Esophagus muscularis mucosa (tissue), 4 donors: ENCODE measurements at regions not wholly inside any gene's neighbourhood (a gene's known extent, or its start where the extent isn't known, plus 50 kb on each side); places are given as distances from the start of the nearest gene placed in this dataset.

Experiments
- DNase-seq: peaks from one replicate; pipeline ENCODE4 v3.0.0-alpha.2; 2017; ENCODE audit errors: extremely low spot score
- H3K27ac ChIP-seq, 4 donors: fragments of 200-600 bp; sonication (generic); replicated peaks in 1 of 4; 1 replicate in 3 of 4; 2 replicates in 1 of 4; pipeline ENCODE4 v1.5.1; 2016 to 2019; ENCODE audit warnings: mild to moderate bottlenecking in 1 of 4
- H3K27me3 ChIP-seq, 4 donors: fragments of 200-600 bp; sonication (generic); one replicate each; pipeline versions ENCODE4 v1.5.1 to v1.6.0; 2016 to 2019
- H3K36me3 ChIP-seq, 4 donors: fragments of 200-600 bp; sonication (generic); one replicate each; pipeline ENCODE4 v1.5.1; 2016 to 2019
- H3K4me1 ChIP-seq, 4 donors: fragments of 200-600 bp; sonication (generic); one replicate each; pipeline ENCODE4 v1.5.1; 2016 to 2019
- H3K4me3 ChIP-seq, 4 donors: fragments of 200-600 bp; sonication (generic); 1 replicate in 2 of 4; 2 replicates in 2 of 4; pipeline ENCODE4 v1.5.1; 2016 to 2019; ENCODE audit warnings: mild to moderate bottlenecking in 4 of 4, moderate library complexity in 1 of 4
- H3K9me3 ChIP-seq, 4 donors: fragments of 200-600 bp; sonication (generic); 1 replicate in 3 of 4; 2 replicates in 1 of 4; pipeline ENCODE4 v1.5.1; 2016 to 2019
- EP300 ChIP-seq: sonication (generic); formaldehyde crosslinking; IDR thresholded peaks from one replicate; pipeline ENCODE4 v1.6.1; 2017; ENCODE audit warnings: antibody characterized with exemption
- POLR2A ChIP-seq: fragments of 450-650 bp; IDR thresholded peaks from one replicate; pipeline ENCODE4 v1.6.1; 2017; ENCODE audit warnings: antibody characterized with exemption, moderate library complexity, mild to moderate bottlenecking, low read depth
- POLR2AphosphoS5 ChIP-seq, 2 donors: sonication (generic); formaldehyde crosslinking; IDR thresholded peaks; one replicate each; pipeline ENCODE4 v1.6.1; 2017; ENCODE audit warnings: antibody characterized with exemption in 2 of 2
- WGBS: methylation state at CpG from one replicate; pipeline ENCODE4 v1.1.5; 2018; 5-methylcytosine and 5-hydroxymethylcytosine counted together
- intact Hi-C: fragments of 100-400 bp; cut with DNase I; formaldehyde crosslinking; loops from one replicate; pipeline ENCODE4 v1.15.1; 2023
- TF ChIP-seq, protein P1 (sequence below), 3 experiments: fragments of 200-600 bp in 2 of 3; fragments of 450-650 bp in 1 of 3; sonication (generic) in 2 of 3; IDR thresholded peaks; one replicate each; pipeline ENCODE4 v1.5.1; 2017 to 2019; ENCODE audit warnings: antibody characterized with exemption in 3 of 3, mild to moderate bottlenecking in 2 of 3, moderate library complexity in 1 of 3

DNA sequence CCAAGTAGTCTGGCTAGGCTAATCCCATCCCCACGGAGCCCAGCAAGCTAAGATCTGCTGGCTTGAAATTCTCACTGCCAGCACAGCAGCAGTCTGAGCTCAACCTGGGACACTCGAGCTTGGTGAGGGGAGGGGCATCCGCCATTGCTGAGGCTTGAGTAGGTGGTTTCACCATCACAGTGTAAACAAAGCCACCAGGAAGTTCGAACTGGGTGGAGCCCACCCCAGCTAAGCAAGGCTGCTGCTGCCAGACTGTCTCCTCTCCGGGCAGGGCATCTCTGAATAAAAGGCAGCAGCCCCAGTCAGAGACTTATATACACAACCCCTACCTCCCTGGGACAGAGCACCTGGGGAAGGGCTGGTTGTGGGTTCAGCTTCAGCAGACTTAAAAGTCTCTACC, 639.6 kb downstream of the IQCM start:
- Histone ChIP-seq H3K9me3 (peaks cover 0 to 1% (median 0%) of the 10 kb centered on the region in 4 donors), H3K4me3 (no peak overlapping the region), H3K27ac (no peak overlapping the region), H3K36me3 (no peaks in the 10 kb centered on the region), H3K27me3 (no peaks in the 10 kb centered on the region), H3K4me1 (no peaks in the 10 kb centered on the region)
- TF ChIP-seq EP300 (no peak), POLR2AphosphoS5 (IDR thresholded peaks at IDR 0.05) (no peak), POLR2A (no peak)
- TF ChIP-seq, protein P1, sequence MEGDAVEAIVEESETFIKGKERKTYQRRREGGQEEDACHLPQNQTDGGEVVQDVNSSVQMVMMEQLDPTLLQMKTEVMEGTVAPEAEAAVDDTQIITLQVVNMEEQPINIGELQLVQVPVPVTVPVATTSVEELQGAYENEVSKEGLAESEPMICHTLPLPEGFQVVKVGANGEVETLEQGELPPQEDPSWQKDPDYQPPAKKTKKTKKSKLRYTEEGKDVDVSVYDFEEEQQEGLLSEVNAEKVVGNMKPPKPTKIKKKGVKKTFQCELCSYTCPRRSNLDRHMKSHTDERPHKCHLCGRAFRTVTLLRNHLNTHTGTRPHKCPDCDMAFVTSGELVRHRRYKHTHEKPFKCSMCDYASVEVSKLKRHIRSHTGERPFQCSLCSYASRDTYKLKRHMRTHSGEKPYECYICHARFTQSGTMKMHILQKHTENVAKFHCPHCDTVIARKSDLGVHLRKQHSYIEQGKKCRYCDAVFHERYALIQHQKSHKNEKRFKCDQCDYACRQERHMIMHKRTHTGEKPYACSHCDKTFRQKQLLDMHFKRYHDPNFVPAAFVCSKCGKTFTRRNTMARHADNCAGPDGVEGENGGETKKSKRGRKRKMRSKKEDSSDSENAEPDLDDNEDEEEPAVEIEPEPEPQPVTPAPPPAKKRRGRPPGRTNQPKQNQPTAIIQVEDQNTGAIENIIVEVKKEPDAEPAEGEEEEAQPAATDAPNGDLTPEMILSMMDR (IDR thresholded peaks at IDR 0.05): no peak
- DNase-seq: no peak
- WGBS: 83% methylated on average over 2 of the region's 5 CpGs
- intact Hi-C loops: no loop called here

DNA sequence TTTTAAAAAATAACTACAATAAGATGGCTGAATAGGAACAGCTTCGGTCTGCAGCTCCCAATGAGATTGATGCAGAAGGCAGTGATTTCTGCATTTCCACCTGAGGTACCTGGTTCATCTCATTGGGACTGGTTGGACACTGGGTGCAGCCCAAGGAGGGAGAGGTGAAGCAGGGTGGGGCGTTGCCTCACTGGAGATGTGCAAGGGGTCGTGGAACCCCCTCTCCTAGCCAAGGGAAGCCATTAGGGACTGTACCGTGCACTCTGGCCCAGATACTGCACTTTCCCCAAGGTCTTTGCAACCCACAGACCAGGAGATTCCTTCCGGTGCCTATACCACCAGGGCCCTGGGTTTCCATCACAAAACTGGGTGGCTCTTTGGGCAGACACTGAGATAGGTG, 640.1 kb downstream of the IQCM start:
- 77% methylated on average over 5 of the region's 5 CpGs for WGBS
- H3K27me3 ChIP-seq: no peaks in the 10 kb centered on the region
- no peaks in the 10 kb centered on the region for H3K36me3 ChIP-seq
- intact Hi-C loops: no loop called here
- TF ChIP-seq, protein P1 (IDR thresholded peaks at IDR 0.05): no peak
- no peak for TF ChIP-seq EP300
- TF ChIP-seq POLR2AphosphoS5 (IDR thresholded peaks at IDR 0.05): no peak
- no peak for TF ChIP-seq POLR2A
- H3K9me3 ChIP-seq: no peaks in the 10 kb centered on the region
- no peaks in the 10 kb centered on the region for H3K4me1 ChIP-seq
- no peak overlapping the region for H3K4me3 ChIP-seq
- no peak overlapping the region for H3K27ac ChIP-seq
- DNase-seq: no peak

DNA sequence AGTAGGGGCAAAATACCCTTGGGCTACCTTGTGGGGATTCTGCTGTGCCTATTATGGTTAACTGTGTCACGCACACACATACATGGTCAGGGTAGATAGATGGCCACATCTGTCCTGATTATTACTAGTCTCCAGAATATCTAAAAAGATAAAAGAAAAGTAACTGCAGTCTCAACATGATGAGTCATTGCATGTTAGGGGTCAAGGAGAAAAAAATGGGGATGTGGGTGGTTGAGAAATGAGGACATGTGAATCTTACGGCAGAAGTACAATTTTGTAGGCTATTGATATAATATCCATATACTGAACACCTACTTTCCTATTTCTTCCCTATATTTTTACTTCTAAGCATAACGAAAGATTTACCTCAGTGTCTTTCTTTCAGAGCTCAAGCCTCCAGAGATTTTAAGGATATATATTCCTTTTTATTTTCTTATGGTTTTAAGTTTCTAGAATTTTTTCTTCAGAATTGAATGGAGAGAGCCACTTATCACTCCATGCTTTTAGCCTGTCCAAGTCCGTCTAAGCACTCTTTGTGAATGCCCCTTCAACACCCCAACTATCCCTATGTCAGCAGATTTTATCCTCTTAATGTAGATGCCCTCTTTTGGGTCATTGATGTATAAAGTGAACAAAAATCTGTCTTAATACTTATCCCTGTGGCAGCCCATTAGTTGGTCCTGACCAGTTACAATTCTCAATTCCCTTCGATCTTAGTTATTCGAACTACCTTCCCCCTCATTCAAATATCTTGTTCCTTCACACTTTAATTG, 642.2 kb downstream of the IQCM start:
- intact Hi-C loops: no loop called here
- Histone ChIP-seq H3K27me3 (no peaks in the 10 kb centered on the region), H3K4me3 (no peak overlapping the region), H3K9me3 (no peaks in the 10 kb centered on the region), H3K27ac (no peak overlapping the region), H3K4me1 (no peaks in the 10 kb centered on the region), H3K36me3 (no peaks in the 10 kb centered on the region)
- TF ChIP-seq POLR2AphosphoS5 (IDR thresholded peaks at IDR 0.05): no peak
- no peak for TF ChIP-seq EP300
- no peak for TF ChIP-seq POLR2A
- TF ChIP-seq, protein P1 (IDR thresholded peaks at IDR 0.05): no peak
- WGBS: 90% methylated on average over 6 of the region's 6 CpGs
- DNase-seq: no peak

DNA sequence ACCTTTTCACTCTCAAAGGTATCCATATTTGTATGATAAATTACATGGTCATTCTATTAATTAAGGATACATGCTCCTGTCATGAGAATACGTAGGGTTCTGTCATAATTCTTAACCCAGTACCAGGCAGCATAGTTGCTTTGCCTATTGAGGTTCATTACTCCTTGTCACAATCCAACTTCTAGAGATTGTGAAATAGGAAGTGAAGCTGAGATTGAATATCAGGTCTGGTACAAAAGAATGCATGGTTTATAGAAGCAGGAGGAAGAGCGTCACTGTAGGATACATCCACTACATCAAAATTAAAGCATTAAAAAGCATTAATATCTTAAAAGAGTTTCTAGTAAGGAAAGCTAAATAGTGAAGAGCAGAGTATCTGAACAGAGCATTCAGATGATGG, 647.0 kb downstream of the IQCM start:
- Histone ChIP-seq H3K9me3 (no peaks in the 10 kb centered on the region), H3K4me3 (no peak overlapping the region), H3K4me1 (peaks cover 0 to 5% (median 0%) of the 10 kb centered on the region in 4 donors), H3K27ac (no peak overlapping the region), H3K27me3 (no peaks in the 10 kb centered on the region), H3K36me3 (no peaks in the 10 kb centered on the region)
- DNase-seq: no peak
- 95% methylated on average over 2 of the region's 2 CpGs for WGBS
- intact Hi-C loops: no loop called here
- TF ChIP-seq POLR2A: no peak

DNA sequence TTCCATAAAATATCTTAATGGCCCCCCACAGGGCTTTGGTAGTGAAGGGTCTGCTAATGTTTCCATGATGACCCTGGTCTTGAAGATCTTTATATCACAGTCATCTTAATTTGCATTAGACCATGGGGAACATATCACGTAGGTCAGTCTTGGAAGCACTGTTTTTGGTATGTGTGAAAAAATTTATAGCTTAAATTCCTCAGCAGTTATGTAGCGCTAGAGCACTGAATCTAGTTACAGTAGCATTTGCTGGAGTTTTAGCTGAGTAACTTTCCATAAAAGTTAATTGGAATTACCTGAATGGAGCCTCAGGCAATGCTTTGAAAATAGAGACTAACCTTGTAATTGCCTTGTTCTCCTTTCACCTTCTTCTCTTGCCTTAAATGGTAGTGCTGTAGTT, 648.8 kb downstream of the IQCM start:
- no peaks in the 10 kb centered on the region for H3K36me3 ChIP-seq

More for the DNA sequence above, 648.8 kb downstream of the IQCM start:
- H3K27ac ChIP-seq: no peak overlapping the region
- H3K9me3 ChIP-seq: no peaks in the 10 kb centered on the region
- WGBS: 91% methylated on average over 2 of the region's 2 CpGs
- peaks cover 0 to 5% (median 0%) of the 10 kb centered on the region in 4 donors for H3K4me1 ChIP-seq
- intact Hi-C loops: no loop called here
- no peak overlapping the region for H3K4me3 ChIP-seq
- no peak for TF ChIP-seq POLR2AphosphoS5 (IDR thresholded peaks at IDR 0.05)
- TF ChIP-seq, protein P1 (IDR thresholded peaks at IDR 0.05): no peak
- DNase-seq: no peak
- no peaks in the 10 kb centered on the region for H3K27me3 ChIP-seq
